H9 (cell line): ENCODE measurements at regions not wholly inside any gene's neighbourhood (a gene's known extent, or its start where the extent isn't known, plus 50 kb on each side); places are given as distances from the start of the nearest gene placed in this dataset.

ENCODE experiments used
- DNase-seq: peaks from one replicate; pipeline ENCODE4 v3.0.0-alpha.2; 2017
- H2AFZ ChIP-seq: one replicate; pipeline ENCODE4 v1.6.1; 2013; ENCODE audit warnings: mild to moderate bottlenecking, low read length, control low read depth, moderate library complexity
- H2AK5ac ChIP-seq: 2 replicates; pipeline ENCODE4 v1.6.1; 2013; ENCODE audit warnings: low read length, control low read depth, mixed read lengths; ENCODE audit not compliant: insufficient read length
- H2BK120ac ChIP-seq: one replicate; pipeline ENCODE4 v1.6.1; 2013; ENCODE audit warnings: low read depth, mild to moderate bottlenecking, low read length, control low read depth, inconsistent platforms; ENCODE audit not compliant: poor library complexity, severe bottlenecking
- H2BK12ac ChIP-seq: 2 replicates; pipeline ENCODE4 v1.6.1; 2013; ENCODE audit warnings: low read length, control low read depth, mixed read lengths, low read depth; ENCODE audit not compliant: insufficient read length
- H2BK15ac ChIP-seq: 2 replicates; pipeline ENCODE4 v1.6.1; 2013; ENCODE audit warnings: low read depth, low read length, control low read depth
- H2BK20ac ChIP-seq: one replicate; pipeline ENCODE4 v1.6.1; 2013; ENCODE audit warnings: low read depth, mild to moderate bottlenecking, low read length, control low read depth, inconsistent platforms; ENCODE audit not compliant: poor library complexity, severe bottlenecking
- H2BK5ac ChIP-seq: 2 replicates; pipeline ENCODE4 v1.6.1; 2013; ENCODE audit warnings: low read length, control low read depth, mixed read lengths; ENCODE audit not compliant: insufficient read length
- H3K14ac ChIP-seq: 2 replicates; pipeline ENCODE4 v1.6.1; 2013; ENCODE audit warnings: low read length, control low read depth; ENCODE audit not compliant: insufficient read depth
- H3K18ac ChIP-seq: 2 replicates; pipeline ENCODE4 v1.6.1; 2013; ENCODE audit warnings: low read depth, mild to moderate bottlenecking, mixed read lengths, low read length, control low read depth; ENCODE audit not compliant: insufficient read length
- H3K23ac ChIP-seq: 2 replicates; pipeline ENCODE4 v1.6.1; 2013; ENCODE audit warnings: low read length, control low read depth, mixed read lengths, low read depth; ENCODE audit not compliant: insufficient read length
- H3K23me2 ChIP-seq: 2 replicates; pipeline ENCODE4 v1.6.1; 2013; ENCODE audit warnings: low read depth, mild to moderate bottlenecking, mixed read lengths, low read length, control low read depth; ENCODE audit not compliant: insufficient read length, poor library complexity, severe bottlenecking
- H3K27ac ChIP-seq: 2 replicates; pipeline ENCODE4 v1.5.1; 2013; ENCODE audit warnings: low read length, control low read depth, mixed read lengths, low read depth; ENCODE audit not compliant: insufficient read length
- H3K27me3 ChIP-seq: 2 replicates; pipeline ENCODE4 v1.6.1; 2013; ENCODE audit warnings: low read length, control low read depth, inconsistent platforms; ENCODE audit not compliant: insufficient read depth
- H3K4ac ChIP-seq: 2 replicates; pipeline ENCODE4 v1.6.1; 2013; ENCODE audit warnings: low read depth, mild to moderate bottlenecking, control low read depth, inconsistent platforms, low read length, moderate library complexity
- H3K4me1 ChIP-seq: 2 replicates; pipeline ENCODE4 v1.6.1; 2013; ENCODE audit warnings: low read length, control low read depth, inconsistent platforms; ENCODE audit not compliant: insufficient read depth
- H3K4me2 ChIP-seq: 2 replicates; pipeline ENCODE4 v1.6.1; 2013; ENCODE audit warnings: low read length, control low read depth, mixed read lengths; ENCODE audit not compliant: insufficient read length, insufficient read depth
- H3K56ac ChIP-seq: 2 replicates; pipeline ENCODE4 v1.6.1; 2013; ENCODE audit warnings: low read depth, mild to moderate bottlenecking, mixed read lengths, low read length, control low read depth; ENCODE audit not compliant: insufficient read length
- H3K79me1 ChIP-seq: 2 replicates; pipeline ENCODE4 v1.6.1; 2013; ENCODE audit warnings: low read depth, mild to moderate bottlenecking, moderate library complexity, low read length, control low read depth, inconsistent platforms; ENCODE audit not compliant: insufficient read depth, poor library complexity, severe bottlenecking
- H3K79me2 ChIP-seq: 2 replicates; pipeline ENCODE4 v1.6.1; 2013; ENCODE audit warnings: low read length, control low read depth, inconsistent platforms; ENCODE audit not compliant: insufficient read depth
- H3K9ac ChIP-seq: 2 replicates; pipeline ENCODE4 v1.6.1; 2013; ENCODE audit warnings: low read length, control low read depth, mixed read lengths; ENCODE audit not compliant: insufficient read length; ENCODE audit errors: extremely low read depth
- H3K9me3 ChIP-seq: one replicate; pipeline ENCODE4 v1.6.1; 2013; ENCODE audit warnings: low read depth, low read length, inconsistent platforms; ENCODE audit not compliant: control insufficient read depth
- H3T11ph ChIP-seq: one replicate; pipeline ENCODE4 v1.6.1; 2013; ENCODE audit warnings: mild to moderate bottlenecking, low read length, control low read depth, inconsistent platforms
- H4K20me1 ChIP-seq: one replicate; pipeline ENCODE4 v1.6.1; 2013; ENCODE audit not compliant: control insufficient read depth, insufficient read length, insufficient read depth
- H4K5ac ChIP-seq: 2 replicates; pipeline ENCODE4 v1.6.1; 2013; ENCODE audit warnings: low read depth, mild to moderate bottlenecking, mixed read lengths, low read length, control low read depth; ENCODE audit not compliant: insufficient read length
- H4K8ac ChIP-seq: replicated peaks from 2 replicates; pipeline ENCODE4 v1.6.1; 2013; ENCODE audit warnings: low read length, control low read depth, mixed read lengths, low read depth; ENCODE audit not compliant: insufficient read length
- H4K91ac ChIP-seq: 2 replicates; pipeline ENCODE4 v1.6.1; 2013; ENCODE audit warnings: low read depth, mild to moderate bottlenecking, moderate library complexity, mixed read lengths, low read length, control low read depth; ENCODE audit not compliant: insufficient read length
- H3K27ac Mint-ChIP-seq, 3 experiments: 2 replicates in 2 of 3; 3 replicates in 1 of 3; pipeline ENCODE4 v1.8.0; 2020 to 2021; ENCODE audit warnings: mixed read lengths in 3 of 3, mild to moderate bottlenecking in 1 of 3, moderate library complexity in 1 of 3
- H3K27me3 Mint-ChIP-seq: 2 replicates; pipeline ENCODE4 v1.8.0; 2021; ENCODE audit warnings: low read depth, mild to moderate bottlenecking, moderate library complexity, mixed read lengths
- H3K36me3 Mint-ChIP-seq, 3 experiments: 2 replicates in 2 of 3; 3 replicates in 1 of 3; pipeline ENCODE4 v1.8.0; 2020 to 2021; ENCODE audit warnings: low read depth in 3 of 3, mixed read lengths in 3 of 3; ENCODE audit not compliant: insufficient read depth in 1 of 3
- H3K4me1 Mint-ChIP-seq, 2 experiments: 2 replicates each; pipeline ENCODE4 v1.8.0; 2020; ENCODE audit warnings: mixed read lengths in 2 of 2
- H3K4me3 Mint-ChIP-seq, 2 experiments: 2 replicates in 1 of 2; 3 replicates in 1 of 2; pipeline ENCODE4 v1.8.0; 2020 to 2021; ENCODE audit warnings: mild to moderate bottlenecking in 2 of 2, mixed read lengths in 2 of 2, moderate library complexity in 1 of 2
- H3K9me3 Mint-ChIP-seq, 2 experiments: 2 replicates in 1 of 2; 3 replicates in 1 of 2; pipeline ENCODE4 v1.8.0; 2020; ENCODE audit warnings: mild to moderate bottlenecking in 2 of 2, mixed read lengths in 2 of 2, moderate library complexity in 1 of 2
- WGBS: extraction: QIAGEN DNeasy Blood & Tissue Kit; methylation state at CpG from one replicate; pipeline ENCODE4 v1.1.7; 2013; ENCODE audit warnings: missing lambda C conversion rate, low lambda C conversion rate, mixed read lengths; ENCODE audit not compliant: insufficient read length; ENCODE audit errors: extremely low coverage; 5-methylcytosine and 5-hydroxymethylcytosine counted together
- TF ChIP-seq, protein P1 (sequence below): fragments of 200-600 bp; sonication (generic); conservative IDR thresholded peaks from 3 replicates; pipeline ENCODE4 v1.8.0; 2021; ENCODE audit warnings: antibody characterized with exemption, mild to moderate bottlenecking

DNA sequence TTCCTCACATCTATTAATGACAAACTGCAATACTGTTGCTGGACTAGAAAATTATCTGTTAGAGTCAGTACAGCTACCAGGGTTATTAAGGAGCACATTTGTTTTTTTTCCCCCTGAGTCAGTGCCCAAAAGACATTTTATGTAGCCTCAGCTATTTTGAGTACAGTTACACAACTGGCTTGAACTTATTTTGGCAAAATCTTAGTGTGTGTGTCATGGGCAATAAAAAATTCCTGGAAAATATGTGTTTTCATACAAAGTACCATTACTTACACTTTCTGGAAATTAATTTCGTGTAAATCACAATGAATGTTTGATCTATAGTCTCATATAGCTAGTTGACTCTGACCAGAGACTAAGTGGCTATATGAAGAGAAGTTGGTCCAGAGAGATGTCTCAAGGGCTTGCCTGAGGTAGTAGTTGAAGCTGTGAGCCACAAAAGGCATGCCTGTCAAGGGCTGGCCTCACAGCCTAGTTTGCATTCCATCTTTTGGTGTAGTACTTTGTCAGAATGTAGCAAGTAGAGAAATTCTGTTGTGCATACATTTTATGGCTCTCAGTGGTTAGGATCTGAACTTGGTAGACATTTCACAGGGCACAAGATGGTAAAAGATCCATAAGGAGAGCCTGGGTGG is 283.4 kb downstream of the MTX2 start:
- no CpG with 5 or more reads among the region's 1 CpG for WGBS
- no peak overlapping the region for H3K27ac Mint-ChIP-seq

More for the DNA sequence above, 283.4 kb downstream of the MTX2 start:
- Histone ChIP-seq H3K79me2 (no peaks in the 10 kb centered on the region), H2AK5ac (no peak overlapping the region), H3K23me2 (no peaks in the 10 kb centered on the region), H3K79me1 (no peaks in the 10 kb centered on the region), H3K9ac (no peak overlapping the region), H2BK5ac (no peak overlapping the region), H3K27me3 (peaks cover 2% of the 10 kb centered on the region; the same call in 1 of the 2 replicates), H3K9me3 (no peaks in the 10 kb centered on the region), H2BK12ac (no peak overlapping the region), H3K18ac (no peak overlapping the region), H3K14ac (no peak overlapping the region), H3K4me2 (no peak overlapping the region), H2AFZ (no peak overlapping the region), H3K27ac (no peak overlapping the region), H4K20me1 (no peaks in the 10 kb centered on the region), H3K56ac (no peak overlapping the region), H3K4me1 (peaks cover 3% of the 10 kb centered on the region; the same call in 1 of the 2 replicates), H2BK20ac (no peak overlapping the region), H3T11ph (no peak overlapping the region), H4K8ac (no peak overlapping the region), H3K23ac (no peak overlapping the region), H2BK15ac (no peak overlapping the region), H2BK120ac (no peak overlapping the region), H4K91ac (no peak overlapping the region), H4K5ac (no peak overlapping the region), H3K4ac (no peak overlapping the region)
- no peaks in the 10 kb centered on the region for H3K36me3 Mint-ChIP-seq
- TF ChIP-seq, protein P1, sequence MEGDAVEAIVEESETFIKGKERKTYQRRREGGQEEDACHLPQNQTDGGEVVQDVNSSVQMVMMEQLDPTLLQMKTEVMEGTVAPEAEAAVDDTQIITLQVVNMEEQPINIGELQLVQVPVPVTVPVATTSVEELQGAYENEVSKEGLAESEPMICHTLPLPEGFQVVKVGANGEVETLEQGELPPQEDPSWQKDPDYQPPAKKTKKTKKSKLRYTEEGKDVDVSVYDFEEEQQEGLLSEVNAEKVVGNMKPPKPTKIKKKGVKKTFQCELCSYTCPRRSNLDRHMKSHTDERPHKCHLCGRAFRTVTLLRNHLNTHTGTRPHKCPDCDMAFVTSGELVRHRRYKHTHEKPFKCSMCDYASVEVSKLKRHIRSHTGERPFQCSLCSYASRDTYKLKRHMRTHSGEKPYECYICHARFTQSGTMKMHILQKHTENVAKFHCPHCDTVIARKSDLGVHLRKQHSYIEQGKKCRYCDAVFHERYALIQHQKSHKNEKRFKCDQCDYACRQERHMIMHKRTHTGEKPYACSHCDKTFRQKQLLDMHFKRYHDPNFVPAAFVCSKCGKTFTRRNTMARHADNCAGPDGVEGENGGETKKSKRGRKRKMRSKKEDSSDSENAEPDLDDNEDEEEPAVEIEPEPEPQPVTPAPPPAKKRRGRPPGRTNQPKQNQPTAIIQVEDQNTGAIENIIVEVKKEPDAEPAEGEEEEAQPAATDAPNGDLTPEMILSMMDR = no peak
- peaks cover 18 to 19% of the 10 kb centered on the region in 2 experiments for H3K4me1 Mint-ChIP-seq
- no peaks in the 10 kb centered on the region for H3K9me3 Mint-ChIP-seq
- DNase-seq = no peak
- no peak overlapping the region for H3K4me3 Mint-ChIP-seq
- peaks cover 59% of the 10 kb centered on the region for H3K27me3 Mint-ChIP-seq
